GM19351 (cell line): ENCODE measurements at regions not wholly inside any gene's neighbourhood (a gene's known extent, or its start where the extent isn't known, plus 50 kb on each side); places are given as distances from the start of the nearest gene placed in this dataset.

Experiments
- ATAC-seq: cut with Tn5 transposase; IDR thresholded peaks from one replicate; pipeline ENCODE4 v1.9.1; 2021; ENCODE audit warnings: mild to moderate bottlenecking, moderate library complexity; ENCODE audit not compliant: unreplicated experiment

- no peak for ATAC-seq
Observed at GRCh38 chrX:30156880-30157560, 58.3 kb upstream of the MAGEB2 start.

GRCh38 chrX:30161043-30161442 lies 54.3 kb upstream of the MAGEB2 start:
- no peak for ATAC-seq
